IMR-90 (cell line): ENCODE measurements at regions not wholly inside any gene's neighbourhood (a gene's known extent, or its start where the extent isn't known, plus 50 kb on each side); places are given as distances from the start of the nearest gene placed in this dataset.

Experiments used
- ATAC-seq: fragments of 200-7000 bp; cut with Tn5 transposase; 2 replicates; pipeline ENCODE4 v1.9.1; 2020; ENCODE audit warnings: low read depth, mild to moderate bottlenecking, moderate library complexity
- BruUV-seq: library from RNA; stranded (reverse); fragments of 400-500 nt; replicated peaks from 2 replicates; lab custom pipeline; 2021; lab: Mats Ljungman, UMichigan
- CTCF ChIA-PET: fragments of 300-600 bp; formaldehyde crosslinking; extraction: SDS; loops from one replicate; lab custom pipeline; 2021; ENCODE audit warnings: antibody characterized with exemption; lab: Yijun Ruan, JAX
- POLR2A ChIA-PET: fragments of 300-600 bp; sonication (Branson Sonifier 250); formaldehyde crosslinking; loops from one replicate; lab custom pipeline; 2022; ENCODE audit warnings: antibody characterized with exemption; ENCODE audit not compliant: unreplicated experiment; lab: Charles Lee
- DNase-seq: peaks from one replicate; pipeline ENCODE4 v3.0.0; 2013
- H2AFZ ChIP-seq: replicated peaks from 2 replicates; pipeline ENCODE3; 2013; ENCODE audit warnings: low read length, mild to moderate bottlenecking; ENCODE audit not compliant: poor library complexity
- H2AK5ac ChIP-seq: 2 replicates; pipeline ENCODE4 v1.6.1; 2013; ENCODE audit warnings: low read depth, low read length, inconsistent platforms
- H2AK9ac ChIP-seq: replicated peaks from 2 replicates; pipeline ENCODE3; 2013; ENCODE audit warnings: mild to moderate bottlenecking, low read depth, low read length, moderate library complexity; ENCODE audit not compliant: poor library complexity
- H2BK120ac ChIP-seq: 2 replicates; pipeline ENCODE4 v1.6.1; 2013; ENCODE audit warnings: low read depth, low read length, inconsistent platforms
- H2BK15ac ChIP-seq: 3 replicates; pipeline ENCODE4 v1.6.1; 2013; ENCODE audit warnings: low read depth, low read length, inconsistent platforms
- H2BK20ac ChIP-seq: 2 replicates; pipeline ENCODE4 v1.6.1; 2013; ENCODE audit warnings: low read depth, mild to moderate bottlenecking, inconsistent platforms, low read length, moderate library complexity
- H2BK5ac ChIP-seq: 2 replicates; pipeline ENCODE4 v1.6.1; 2013; ENCODE audit warnings: mild to moderate bottlenecking, low read depth, low read length, inconsistent platforms; ENCODE audit not compliant: poor library complexity, severe bottlenecking
- H3K14ac ChIP-seq: replicated peaks from 2 replicates; pipeline ENCODE4 v1.6.1; 2013; ENCODE audit warnings: low read depth, low read length, inconsistent platforms
- H3K18ac ChIP-seq: 2 replicates; pipeline ENCODE4 v1.6.1; 2013; ENCODE audit warnings: low read depth, low read length, control low read depth
- H3K23ac ChIP-seq: 2 replicates; pipeline ENCODE4 v1.6.1; 2013; ENCODE audit warnings: low read depth, low read length, inconsistent platforms
- H3K27ac ChIP-seq: 2 replicates; pipeline ENCODE4 v1.5.1; 2013; ENCODE audit warnings: mild to moderate bottlenecking, control low read depth, low read length; ENCODE audit not compliant: insufficient read depth
- H3K27me3 ChIP-seq: 2 replicates; pipeline ENCODE4 v1.6.1; 2013; ENCODE audit warnings: low read length; ENCODE audit not compliant: control insufficient read depth, insufficient read depth
- H3K36me3 ChIP-seq: 2 replicates; pipeline ENCODE4 v1.6.1; 2013; ENCODE audit warnings: low read length, mixed read lengths; ENCODE audit not compliant: control insufficient read depth, insufficient read depth
- H3K4ac ChIP-seq: 2 replicates; pipeline ENCODE4 v1.6.1; 2013; ENCODE audit warnings: low read depth, low read length, inconsistent platforms
- H3K4me1 ChIP-seq: 2 replicates; pipeline ENCODE4 v1.6.1; 2013; ENCODE audit warnings: low read length, mixed read lengths; ENCODE audit not compliant: control insufficient read depth, insufficient read depth
- H3K4me2 ChIP-seq: 2 replicates; pipeline ENCODE4 v1.6.1; 2013; ENCODE audit warnings: low read depth, mild to moderate bottlenecking, control low read depth, low read length, moderate library complexity
- H3K4me3 ChIP-seq: 2 replicates; pipeline ENCODE4 v1.5.1; 2013; ENCODE audit warnings: low read depth, mild to moderate bottlenecking, control low read depth, low read length, moderate library complexity; ENCODE audit not compliant: insufficient read depth
- H3K56ac ChIP-seq: 2 replicates; pipeline ENCODE4 v1.6.1; 2013; ENCODE audit warnings: low read length, inconsistent platforms; ENCODE audit not compliant: insufficient read depth; ENCODE audit errors: extremely low read depth
- H3K79me1 ChIP-seq, 2 experiments: 2 replicates each; pipeline ENCODE4 v1.6.1; 2013; ENCODE audit warnings: low read length in 2 of 2, inconsistent platforms in 1 of 2, low read depth in 1 of 2
- H3K9ac ChIP-seq: 2 replicates; pipeline ENCODE4 v1.6.1; 2013; ENCODE audit warnings: low read depth, low read length, control low read depth
- H3K9me1 ChIP-seq: 2 replicates; pipeline ENCODE4 v1.6.1; 2013; ENCODE audit warnings: low read length, inconsistent platforms; ENCODE audit not compliant: insufficient read depth
- H3K9me3 ChIP-seq: 2 replicates; pipeline ENCODE4 v1.6.1; 2013; ENCODE audit warnings: low read length; ENCODE audit not compliant: control insufficient read depth, insufficient read depth
- H4K20me1 ChIP-seq: 2 replicates; pipeline ENCODE4 v1.6.1; 2013; ENCODE audit warnings: low read length, inconsistent platforms; ENCODE audit not compliant: insufficient read depth
- H4K5ac ChIP-seq: 2 replicates; pipeline ENCODE4 v1.6.1; 2013; ENCODE audit warnings: mild to moderate bottlenecking, low read depth, low read length, control low read depth
- H4K8ac ChIP-seq, 2 experiments: 2 replicates each; pipeline ENCODE4 v1.6.1; 2013; ENCODE audit warnings: low read depth in 2 of 2, low read length in 2 of 2, control low read depth in 1 of 2, inconsistent platforms in 1 of 2
- H4K91ac ChIP-seq: 2 replicates; pipeline ENCODE4 v1.6.1; 2013; ENCODE audit warnings: low read depth, low read length, inconsistent platforms; ENCODE audit not compliant: insufficient read depth
- BHLHE40 ChIP-seq: fragments of 150-350 bp; IDR thresholded peaks from 2 replicates; pipeline ENCODE4 v1.6.1; 2016; ENCODE audit warnings: mild to moderate bottlenecking, low read depth, low read length
- CEBPB ChIP-seq: IDR thresholded peaks from 2 replicates; pipeline ENCODE4 v1.6.1; 2012; ENCODE audit warnings: low read depth, low read length, improper control_type of control experiment
- CHD1 ChIP-seq: IDR thresholded peaks from 2 replicates; pipeline ENCODE4 v1.6.1; 2012; ENCODE audit warnings: low read depth, low read length, improper control_type of control experiment
- CTCF ChIP-seq: conservative IDR thresholded peaks from 2 replicates; pipeline ENCODE4 v1.5.1; 2012; ENCODE audit warnings: mild to moderate bottlenecking, low read depth, low read length, improper control_type of control experiment
- ELK1 ChIP-seq: fragments of 150-350 bp; IDR thresholded peaks from 2 replicates; pipeline ENCODE4 v1.6.1; 2016; ENCODE audit warnings: low read depth, mild to moderate bottlenecking, low read length, moderate library complexity, borderline replicate concordance
- FOS ChIP-seq: fragments of 150-350 bp; IDR thresholded peaks from 2 replicates; pipeline ENCODE4 v1.6.1; 2016; ENCODE audit warnings: low read depth, low read length
- MAFK ChIP-seq: IDR thresholded peaks from 2 replicates; pipeline ENCODE4 v1.6.1; 2012; ENCODE audit warnings: low read depth, low read length, improper control_type of control experiment
- MAZ ChIP-seq: IDR thresholded peaks from 2 replicates; pipeline ENCODE4 v1.6.1; 2012; ENCODE audit warnings: low read depth, mild to moderate bottlenecking, low read length, improper control_type of control experiment, moderate library complexity, borderline replicate concordance
- MXI1 ChIP-seq: IDR thresholded peaks from 2 replicates; pipeline ENCODE4 v1.6.1; 2012; ENCODE audit warnings: low read depth, mild to moderate bottlenecking, low read length, moderate library complexity, borderline replicate concordance
- NFE2L2 ChIP-seq: fragments of 150-350 bp; IDR thresholded peaks from 2 replicates; pipeline ENCODE4 v1.6.1; 2016; ENCODE audit warnings: low read depth, mild to moderate bottlenecking, low read length
- POLR2A ChIP-seq: IDR thresholded peaks from 2 replicates; pipeline ENCODE4 v1.6.1; 2012; ENCODE audit warnings: mild to moderate bottlenecking, low read depth, low read length
- RAD21 ChIP-seq: IDR thresholded peaks from 2 replicates; pipeline ENCODE4 v1.6.1; 2012; ENCODE audit warnings: low read length, improper control_type of control experiment
- RCOR1 ChIP-seq: IDR thresholded peaks from 2 replicates; pipeline ENCODE4 v1.6.1; 2012; ENCODE audit warnings: mild to moderate bottlenecking, low read length, improper control_type of control experiment; ENCODE audit not compliant: insufficient replicate concordance
- RFX5 ChIP-seq: IDR thresholded peaks from 2 replicates; pipeline ENCODE4 v1.8.0; 2012; ENCODE audit warnings: low read depth, mild to moderate bottlenecking, low read length, moderate library complexity
- SMC3 ChIP-seq: fragments of 150-350 bp; IDR thresholded peaks from 2 replicates; pipeline ENCODE4 v1.6.1; 2016; ENCODE audit warnings: low read depth, mild to moderate bottlenecking, antibody characterized with exemption, low read length, moderate library complexity
- USF2 ChIP-seq: fragments of 150-350 bp; IDR thresholded peaks from 2 replicates; pipeline ENCODE4 v1.6.1; 2017; ENCODE audit warnings: mild to moderate bottlenecking, antibody characterized with exemption, low read length, low read depth
- WGBS, 2 experiments: methylation state at CpG; one replicate each; pipeline versions ENCODE4 v1.1.5 to v1.1.7; 2013; ENCODE audit warnings: missing lambda C conversion rate in 2 of 2; ENCODE audit not compliant: insufficient read length in 1 of 2; ENCODE audit errors: extremely low coverage in 2 of 2; 5-methylcytosine and 5-hydroxymethylcytosine counted together
- dilution Hi-C: fragments of 300-500 bp; cut with HindIII; formaldehyde crosslinking; loops from one replicate; pipeline ENCODE4 v1.14.3; 2018; ENCODE audit warnings: low sequenced_read_pairs; ENCODE audit not compliant: unreplicated experiment
- in situ Hi-C: fragments of 300-500 bp; cut with MboI; formaldehyde crosslinking; loops from 3 replicates; pipeline ENCODE4 v1.14.3; 2019; ENCODE audit warnings: low sequenced_read_pairs, inconsistent platforms, mixed read lengths
- intact Hi-C: fragments of 100-400 bp; cut with micrococcal nuclease; formaldehyde crosslinking; loops from 2 replicates; pipeline ENCODE4 v1.10.0; 2022

- H4K8ac ChIP-seq: no peak overlapping the region
- H2AK5ac ChIP-seq: no peak overlapping the region
- no peak overlapping the region for H3K56ac ChIP-seq
- in situ Hi-C loops (no loop called here), intact Hi-C loops (no loop called here), dilution Hi-C loops (no loop called here)
- H3K36me3 ChIP-seq: no peaks in the 10 kb centered on the region
- no peak overlapping the region for H3K4me3 ChIP-seq
- no peaks in the 10 kb centered on the region for H4K20me1 ChIP-seq
- ATAC-seq (no peak), DNase-seq (no peak)
- no peaks in the 10 kb centered on the region for H3K27me3 ChIP-seq
- H2BK20ac ChIP-seq: no peak overlapping the region
- H2BK15ac ChIP-seq: no peak overlapping the region
- no peaks in the 10 kb centered on the region for H3K9me1 ChIP-seq
- CTCF ChIA-PET: no interaction called here
- H4K91ac ChIP-seq: no peak overlapping the region
- WGBS, 2 experiments: no CpG with 5 or more reads among the region's 2 CpGs
- POLR2A ChIA-PET: no interaction called here
- no peak overlapping the region for H2BK120ac ChIP-seq
- H3K4me2 ChIP-seq: no peak overlapping the region
- no peak overlapping the region for H3K14ac ChIP-seq
- no peak overlapping the region for H3K9ac ChIP-seq
- no peaks in the 10 kb centered on the region for H3K79me1 ChIP-seq
- no peak overlapping the region for H2BK5ac ChIP-seq
- H3K27ac ChIP-seq: no peak overlapping the region
- H3K4me1 ChIP-seq: no peaks in the 10 kb centered on the region
- no TSS peak for BruUV-seq
- no peak overlapping the region for H2AK9ac ChIP-seq
- H3K18ac ChIP-seq: no peak overlapping the region
- H3K9me3 ChIP-seq: no peaks in the 10 kb centered on the region
- no peak for TF ChIP-seq CHD1
- TF ChIP-seq SMC3: no peak
- no peak for TF ChIP-seq CEBPB
- TF ChIP-seq POLR2A: no peak
- no peak for TF ChIP-seq BHLHE40
- TF ChIP-seq ELK1: no peak
- TF ChIP-seq MAFK: no peak
- no peak for TF ChIP-seq CTCF
- no peak for TF ChIP-seq USF2
- TF ChIP-seq FOS: no peak
- no peak for TF ChIP-seq RCOR1
- no peak for TF ChIP-seq NFE2L2
- TF ChIP-seq RAD21: no peak
- no peak for TF ChIP-seq MAZ
- no peak for TF ChIP-seq MXI1
- TF ChIP-seq RFX5: no peak
- H3K23ac ChIP-seq: no peak overlapping the region
- H2AFZ ChIP-seq: no peak overlapping the region
- no peak overlapping the region for H4K5ac ChIP-seq
- no peak overlapping the region for H3K4ac ChIP-seq
These were observed 1010.4 kb downstream of the TLE1 start for GRCh38 chr9:80678906-80679305.
